GM21423 (cell line): ENCODE measurements at regions not wholly inside any gene's neighbourhood (a gene's known extent, or its start where the extent isn't known, plus 50 kb on each side); places are given as distances from the start of the nearest gene placed in this dataset.
"Not testable (repeated sequence)": the region's sequence is repeated elsewhere in the genome, so short reads cannot be mapped to it uniquely, and the experiment has no call there.

Experiments used
- ATAC-seq: cut with Tn5 transposase; IDR thresholded peaks from one replicate; pipeline ENCODE4 v1.9.1; 2021; ENCODE audit warnings: mild to moderate bottlenecking, moderate library complexity; ENCODE audit not compliant: unreplicated experiment

DNA sequence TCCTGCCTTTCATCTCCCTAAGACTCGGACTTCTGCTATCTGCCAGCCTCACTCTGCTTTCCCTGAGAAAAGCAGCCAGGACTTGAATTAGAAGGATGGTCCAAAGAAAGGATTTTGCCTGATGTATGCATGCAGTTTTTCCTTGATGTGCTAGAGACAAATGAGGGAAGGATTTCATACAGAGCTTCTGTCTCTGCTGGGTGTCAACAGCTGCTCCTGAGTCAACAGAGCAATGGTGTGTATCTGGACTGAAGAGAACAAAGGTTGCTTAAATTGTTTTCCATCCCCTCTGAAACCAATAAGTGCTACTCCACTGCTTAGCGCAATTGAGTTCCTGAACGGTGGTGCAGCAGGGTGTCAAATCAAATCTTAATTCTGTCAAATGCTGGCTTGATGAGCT is 680.6 kb upstream of the C16orf82 start:
- ATAC-seq = no peak

DNA sequence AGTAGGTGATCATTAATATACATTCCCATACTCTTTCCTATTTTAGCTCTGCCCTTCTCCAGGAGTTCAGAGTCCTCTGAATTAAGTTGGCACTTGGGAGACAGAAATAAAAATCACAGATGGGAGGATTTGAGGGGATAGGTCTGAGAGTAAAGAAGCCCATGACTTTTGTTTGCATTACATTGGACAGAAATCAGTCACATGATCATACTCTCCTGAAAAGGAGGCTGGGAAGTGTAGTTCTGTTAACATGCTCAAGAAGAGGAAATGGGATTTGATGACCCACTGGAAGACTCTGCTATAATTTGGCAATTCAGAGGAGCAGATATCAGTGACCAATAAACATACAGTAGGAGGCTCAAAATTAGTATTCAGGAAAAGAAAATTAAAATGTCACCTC is 674.9 kb upstream of the C16orf82 start:
- no peak for ATAC-seq

DNA sequence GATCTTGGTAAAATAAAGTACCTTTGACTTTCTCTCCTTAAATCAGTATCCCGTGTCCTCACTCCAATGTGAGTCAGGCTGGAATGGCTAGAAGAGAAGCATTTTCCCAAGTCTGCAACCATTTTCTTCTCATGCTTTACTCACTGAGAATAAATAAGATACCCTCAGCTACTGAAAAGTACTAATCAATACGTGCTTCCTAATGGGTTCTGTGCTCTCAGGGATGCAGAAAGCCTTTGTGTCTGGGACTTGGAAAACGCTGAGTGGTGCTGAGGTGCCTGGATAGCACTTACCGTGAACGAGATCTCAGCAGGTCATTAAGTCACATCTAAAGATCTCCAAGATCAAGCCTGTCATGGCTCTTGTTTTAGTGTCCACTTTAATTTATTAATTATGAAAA is 672.3 kb upstream of the C16orf82 start:
- ATAC-seq = no peak

DNA sequence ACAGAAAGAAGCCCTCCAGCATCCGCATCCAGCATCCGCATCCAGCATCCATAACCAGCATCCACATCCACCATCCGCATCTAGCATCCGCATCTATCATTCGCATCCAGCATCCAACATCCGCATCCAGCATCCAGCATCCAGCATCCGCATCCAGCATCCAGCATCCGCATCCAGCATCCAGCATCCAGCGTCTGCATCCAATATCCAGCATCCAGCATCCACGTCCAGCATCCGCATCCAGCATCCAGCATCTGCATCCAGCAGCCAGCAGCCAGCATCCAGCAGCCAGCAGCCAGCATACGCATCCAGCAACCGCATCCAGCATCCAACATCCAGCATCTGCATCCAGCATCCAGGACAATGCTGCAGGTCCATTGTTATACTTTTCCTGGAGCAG is 671.0 kb upstream of the C16orf82 start:
- no peak for ATAC-seq

DNA sequence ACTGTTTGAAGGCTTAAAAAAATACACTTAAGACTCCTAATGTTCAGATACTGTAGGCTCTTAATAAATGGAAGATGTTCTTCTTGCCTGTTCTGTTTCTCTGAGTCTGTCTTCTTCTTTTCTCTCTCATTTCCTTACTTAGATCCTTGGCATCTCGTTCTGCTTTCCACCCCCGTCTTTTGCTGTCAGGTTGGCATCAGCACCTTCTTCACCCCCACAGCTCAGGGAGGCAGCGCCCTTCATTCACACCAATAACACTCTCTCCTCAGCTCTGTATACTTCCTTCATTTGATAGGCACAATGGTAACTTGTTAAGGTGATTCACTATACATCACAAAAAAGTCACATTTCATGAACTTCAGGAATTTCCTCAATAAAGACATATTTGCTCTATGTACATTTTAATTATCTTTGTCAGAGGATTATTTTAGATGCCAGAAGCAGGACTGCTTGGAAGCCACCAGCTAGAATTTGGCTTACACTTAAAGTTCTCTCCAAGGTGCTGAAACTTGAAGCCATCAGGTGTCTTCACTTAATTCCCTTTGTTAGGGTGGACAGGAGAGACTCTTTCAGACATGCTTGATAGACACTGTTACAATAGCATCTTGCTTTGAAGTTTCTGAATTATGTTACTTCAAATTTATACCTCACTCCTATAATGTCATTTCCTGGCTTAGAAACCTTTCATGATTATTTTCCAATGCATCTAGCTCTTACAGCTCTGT is 670.1 kb upstream of the C16orf82 start:
- ATAC-seq = no peak

DNA sequence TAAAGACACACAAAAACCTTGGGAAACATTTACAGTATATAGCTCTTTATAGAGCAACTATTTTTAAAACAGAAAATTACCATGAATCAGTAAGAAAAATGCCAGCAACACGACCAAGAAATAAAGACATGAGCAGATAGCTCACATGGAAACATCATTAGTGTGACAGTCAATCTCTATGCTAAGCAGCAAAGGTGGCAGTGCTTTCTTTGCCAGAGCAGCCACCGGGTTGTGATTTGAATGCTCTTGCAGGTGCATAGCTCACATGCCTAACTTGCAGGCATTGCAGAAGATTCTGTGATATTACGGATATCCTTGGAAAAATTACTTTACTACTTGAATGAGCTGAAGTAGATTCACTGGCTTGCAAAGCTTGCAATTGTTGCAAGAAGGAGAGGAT is 652.9 kb upstream of the C16orf82 start:
- no peak for ATAC-seq

DNA sequence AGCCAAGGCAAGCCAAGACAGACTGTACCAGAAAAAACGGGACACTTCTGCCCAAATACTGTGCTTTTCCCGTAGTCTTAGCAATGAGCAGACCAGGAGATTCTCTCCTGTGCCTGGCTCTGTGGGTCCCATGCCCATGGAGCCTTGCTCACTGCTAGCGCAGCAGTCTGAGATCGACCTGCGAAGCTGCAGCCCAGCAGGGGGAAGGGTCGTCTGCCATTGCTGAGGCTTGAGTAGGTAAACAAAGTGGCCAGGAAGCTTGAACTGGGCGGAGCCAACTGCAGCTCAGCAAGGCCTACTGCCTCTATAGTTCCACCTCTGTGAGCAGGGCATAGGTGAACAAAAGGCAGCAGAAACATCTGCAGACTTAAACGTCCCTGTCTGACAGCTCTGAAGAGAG is 647.3 kb upstream of the C16orf82 start:
- not testable (repeated sequence) for ATAC-seq

DNA sequence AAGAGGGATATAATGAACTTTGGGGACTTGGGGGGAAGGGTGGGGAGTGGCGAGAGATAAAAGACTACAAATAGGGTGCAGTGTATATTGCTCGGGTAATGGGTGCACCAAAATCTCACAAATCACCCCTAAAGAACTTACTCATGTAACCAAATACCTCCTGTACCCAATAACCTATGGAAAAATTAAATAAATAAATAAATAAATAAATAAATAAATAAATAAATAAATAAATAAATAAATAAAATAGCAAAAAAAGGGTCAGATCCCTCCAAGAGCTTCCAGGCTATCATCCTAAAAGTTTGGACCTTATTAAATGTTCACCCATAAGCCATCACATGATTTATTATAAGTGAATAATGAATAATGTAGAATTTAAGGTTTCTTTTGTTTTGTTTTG is 636.1 kb upstream of the C16orf82 start:
- ATAC-seq = no peak

DNA sequence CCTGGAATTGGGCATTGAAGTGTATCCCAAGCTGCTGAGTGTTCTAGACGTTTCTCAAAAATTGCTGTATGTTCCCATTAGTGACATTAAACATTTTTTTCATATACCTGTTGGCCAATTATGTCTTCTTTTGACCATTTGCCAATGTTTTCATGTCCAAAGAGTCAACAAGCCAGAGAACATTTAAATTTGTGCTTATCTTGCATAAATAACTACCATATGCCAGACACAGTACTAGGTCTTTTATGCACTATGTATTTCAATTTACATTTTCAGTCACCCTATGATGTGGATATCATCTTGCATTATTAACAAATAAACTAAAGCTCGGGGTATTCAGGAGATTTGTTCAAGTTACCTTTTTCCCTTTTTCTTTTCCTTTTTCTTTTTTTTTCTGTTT is 632.9 kb upstream of the C16orf82 start:
- no peak for ATAC-seq

DNA sequence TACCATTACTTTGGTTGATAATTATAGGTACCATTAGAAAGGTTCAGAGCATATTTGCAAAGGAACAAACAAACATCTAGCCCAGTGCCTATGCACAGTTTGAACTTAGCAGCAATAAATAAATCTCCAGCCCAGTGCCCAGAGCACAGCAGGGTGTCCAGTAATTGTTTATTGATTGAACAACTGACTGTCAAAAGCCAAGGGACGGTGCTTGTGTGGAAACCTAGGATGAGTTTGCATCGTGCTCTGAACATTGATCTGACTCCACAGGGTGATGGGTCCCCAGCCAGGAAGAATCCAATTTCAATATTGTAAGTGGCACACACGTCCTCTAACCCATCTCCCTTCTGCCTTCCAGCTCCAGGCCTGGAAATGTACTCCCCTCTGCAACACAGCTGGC is 625.5 kb upstream of the C16orf82 start:
- no peak for ATAC-seq

DNA sequence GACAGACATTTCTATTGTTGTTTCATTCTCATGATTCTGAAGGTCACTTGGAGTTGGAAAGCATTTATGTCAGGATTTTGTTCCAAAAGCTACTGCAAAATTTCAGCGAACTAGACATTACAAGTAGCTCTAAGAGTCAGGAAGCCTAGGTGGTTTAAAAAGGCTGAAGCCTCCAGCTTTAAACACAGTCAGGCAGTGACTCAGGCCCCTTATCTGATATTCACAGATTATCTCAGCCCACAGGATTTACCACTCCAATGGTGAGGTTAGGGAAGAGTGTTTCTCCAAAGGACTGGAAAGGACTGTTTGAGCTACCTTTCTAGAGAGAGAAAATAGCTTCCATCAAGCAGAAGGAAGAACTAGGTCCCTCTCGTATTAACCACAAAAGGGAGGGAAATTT is 624.4 kb upstream of the C16orf82 start:
- ATAC-seq = no peak

DNA sequence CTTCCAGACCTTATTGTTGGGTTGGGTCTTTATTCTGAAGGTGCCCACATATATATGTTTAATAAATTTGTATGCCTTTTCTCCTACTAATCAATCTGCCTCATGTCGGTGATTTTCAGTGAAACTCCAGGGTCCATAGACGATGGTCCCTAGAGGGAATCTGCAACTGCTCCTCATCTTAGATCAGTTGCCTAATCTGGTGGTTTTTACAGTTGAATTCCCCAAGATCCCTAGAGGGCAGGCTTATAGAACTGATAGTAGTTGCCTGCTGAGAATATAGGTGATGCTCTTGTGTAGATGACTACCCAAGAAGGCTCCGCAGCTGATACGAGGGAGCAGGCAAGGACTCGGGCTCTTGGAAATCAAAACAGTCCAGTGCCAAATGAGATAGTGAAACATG is 619.2 kb upstream of the C16orf82 start:
- ATAC-seq = no peak

DNA sequence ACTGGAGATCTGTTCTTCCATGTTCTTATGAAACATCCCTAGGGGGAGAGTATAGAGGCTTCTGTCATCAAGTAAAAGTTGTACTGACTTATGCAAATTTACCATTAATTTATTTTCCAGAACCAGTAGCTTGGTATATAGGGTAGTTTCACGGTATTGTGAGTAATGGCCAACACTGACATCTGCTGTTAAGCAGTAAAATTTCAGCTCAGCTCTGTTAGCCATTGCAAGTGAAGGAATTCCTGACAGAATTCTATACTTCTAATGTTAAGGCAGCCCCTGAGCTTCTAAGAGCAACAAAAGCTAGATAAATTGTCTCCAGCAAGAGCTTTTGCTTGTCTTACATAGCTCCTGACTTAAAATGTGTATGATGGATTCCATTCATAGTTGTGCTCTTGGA is 613.5 kb upstream of the C16orf82 start:
- ATAC-seq = no peak

DNA sequence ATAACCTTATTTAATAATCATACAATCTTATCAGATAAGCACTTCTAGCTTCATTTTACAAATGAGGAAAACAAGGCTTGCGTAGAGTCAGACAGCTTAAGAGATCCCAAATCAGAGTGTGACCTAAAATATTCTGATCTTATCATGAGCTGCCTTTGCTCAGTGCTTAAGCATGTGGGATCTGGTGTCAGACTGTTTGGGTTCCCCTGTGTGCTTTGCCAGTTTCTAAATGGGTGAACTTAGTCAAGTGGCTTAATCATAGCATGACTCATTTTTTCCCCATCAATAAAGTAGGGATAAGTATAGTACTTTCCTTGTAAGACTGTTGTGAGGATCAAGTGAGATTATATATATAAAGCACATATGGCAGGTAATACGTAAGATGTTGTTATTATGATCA is 612.6 kb upstream of the C16orf82 start:
- ATAC-seq = no peak

DNA sequence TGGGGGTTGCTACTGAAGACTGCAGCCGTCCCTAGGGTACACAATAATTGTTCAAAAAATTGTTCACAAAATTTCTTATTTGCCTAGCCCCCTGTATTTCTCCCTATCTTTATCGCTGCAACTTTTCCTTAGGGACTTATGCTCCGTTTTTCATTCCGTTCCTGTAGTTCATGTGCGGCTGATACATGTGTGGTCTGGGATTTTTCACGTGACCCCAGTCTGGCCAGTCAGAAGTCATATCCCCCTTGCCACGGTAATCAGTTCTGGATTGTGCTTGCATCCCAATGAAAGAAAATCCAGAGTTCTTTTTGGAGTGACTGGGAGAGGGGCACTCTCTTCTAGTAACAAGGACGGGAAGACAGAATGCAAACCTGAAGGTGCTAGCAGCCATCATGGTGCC is 610.7 kb upstream of the C16orf82 start:
- no peak for ATAC-seq

DNA sequence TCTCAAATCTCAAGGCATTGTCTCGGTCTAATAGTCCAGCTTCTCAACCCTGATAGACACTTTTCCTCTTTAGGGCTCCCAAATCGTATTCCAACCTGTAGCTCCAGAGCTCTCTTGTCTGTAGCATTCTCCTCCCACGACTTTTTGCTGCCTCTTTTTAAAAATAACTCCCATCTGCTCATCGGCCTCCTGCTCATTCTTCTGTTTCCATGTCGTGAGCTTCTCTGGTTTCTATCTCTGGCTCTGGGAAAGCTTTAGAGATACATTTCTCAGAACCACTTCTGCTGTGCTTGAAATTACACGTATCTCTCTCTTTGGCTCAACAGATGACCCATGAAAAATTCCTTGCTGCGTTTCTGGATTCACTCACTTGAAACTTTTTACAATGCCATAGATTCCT is 609.6 kb upstream of the C16orf82 start:
- no peak for ATAC-seq

DNA sequence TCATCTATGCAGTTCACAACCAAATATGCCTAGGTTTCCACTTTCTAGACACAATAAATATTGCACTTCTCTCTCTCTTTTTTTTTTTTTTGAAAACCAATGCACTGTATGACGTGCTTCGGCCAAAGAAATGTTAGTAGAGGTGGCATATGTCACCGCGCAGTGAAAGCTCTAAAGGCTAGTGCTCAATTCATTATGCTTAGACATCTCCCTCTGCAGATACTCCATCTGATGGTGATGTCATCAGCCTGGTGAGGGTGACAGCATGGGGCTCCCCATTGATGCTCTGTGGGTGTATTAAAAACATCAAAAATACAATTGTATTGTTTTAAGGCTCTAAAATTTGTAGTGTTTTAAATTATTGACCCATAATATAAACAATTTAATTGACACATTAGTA is 608.8 kb upstream of the C16orf82 start:
- ATAC-seq = no peak

DNA sequence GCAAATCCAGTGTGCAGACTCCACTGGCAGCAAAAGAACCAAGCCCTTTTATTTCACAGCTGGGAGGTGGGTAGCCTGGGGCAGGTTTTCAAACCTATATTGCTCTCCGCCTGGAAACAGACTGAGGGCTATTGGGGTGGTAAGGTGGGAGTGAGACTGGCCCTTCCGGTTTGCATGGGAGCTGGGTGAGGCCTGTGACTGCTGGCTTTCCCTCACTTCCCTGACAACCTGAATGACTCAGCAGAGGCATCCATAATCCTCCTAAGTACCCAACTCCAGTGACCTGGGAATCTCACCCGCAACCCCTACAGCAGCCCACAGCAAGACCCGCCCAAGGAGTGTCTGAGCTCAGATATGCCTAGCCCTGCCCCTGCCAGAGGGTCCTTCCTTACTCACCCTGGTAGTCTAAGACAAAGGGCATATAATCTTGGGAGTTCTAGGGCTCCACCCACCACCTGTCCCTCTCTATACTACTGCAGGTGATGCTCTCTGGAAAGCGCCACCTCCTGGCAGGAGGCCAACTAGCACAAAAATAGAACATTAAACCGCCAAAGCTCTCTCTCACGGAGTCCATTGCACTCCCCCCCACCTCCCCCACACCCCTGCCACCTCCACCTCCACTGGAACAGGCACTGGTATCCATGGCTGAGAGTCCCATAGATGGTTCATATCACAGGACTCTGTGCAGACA is 602.0 kb upstream of the C16orf82 start:
- no peak for ATAC-seq

DNA sequence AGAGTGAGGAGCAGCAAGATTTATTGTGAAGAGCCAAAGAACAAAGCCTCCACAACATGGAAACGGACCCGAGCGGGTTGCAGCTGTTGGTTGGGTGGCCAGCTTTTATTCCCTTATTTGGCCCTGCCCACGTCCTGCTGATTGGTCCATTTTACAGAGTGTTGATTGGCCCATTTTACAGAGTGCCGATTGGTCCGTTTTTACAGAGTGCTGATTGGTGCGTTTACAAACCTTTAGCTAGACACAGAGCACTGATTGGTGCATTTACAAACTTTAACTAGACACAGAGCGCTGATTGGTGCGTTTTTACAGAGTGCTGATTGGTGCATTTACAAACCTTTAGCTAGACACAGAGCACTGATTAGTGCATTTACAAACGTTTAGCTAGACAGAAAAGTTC is 592.3 kb upstream of the C16orf82 start:
- not testable (repeated sequence) for ATAC-seq

DNA sequence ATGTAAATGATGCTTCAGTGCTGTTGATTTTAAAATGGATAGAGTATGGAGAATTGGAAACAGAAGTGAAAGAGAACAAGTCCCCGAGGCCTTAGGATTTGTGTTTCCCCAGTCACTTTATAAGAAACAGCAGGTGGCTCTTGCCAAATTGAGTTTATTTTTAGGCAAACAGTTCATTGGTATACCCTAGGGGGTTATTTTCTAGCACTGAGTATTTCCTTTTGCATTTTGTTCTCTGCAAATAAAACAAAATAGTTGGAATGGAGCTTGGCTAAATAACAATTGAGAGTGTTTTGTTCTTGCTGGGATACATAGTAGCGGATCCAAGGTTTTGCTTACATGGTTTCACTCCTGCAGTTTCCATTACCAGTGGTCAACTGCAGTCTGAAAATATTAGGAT is 591.1 kb upstream of the C16orf82 start:
- ATAC-seq = no peak

DNA sequence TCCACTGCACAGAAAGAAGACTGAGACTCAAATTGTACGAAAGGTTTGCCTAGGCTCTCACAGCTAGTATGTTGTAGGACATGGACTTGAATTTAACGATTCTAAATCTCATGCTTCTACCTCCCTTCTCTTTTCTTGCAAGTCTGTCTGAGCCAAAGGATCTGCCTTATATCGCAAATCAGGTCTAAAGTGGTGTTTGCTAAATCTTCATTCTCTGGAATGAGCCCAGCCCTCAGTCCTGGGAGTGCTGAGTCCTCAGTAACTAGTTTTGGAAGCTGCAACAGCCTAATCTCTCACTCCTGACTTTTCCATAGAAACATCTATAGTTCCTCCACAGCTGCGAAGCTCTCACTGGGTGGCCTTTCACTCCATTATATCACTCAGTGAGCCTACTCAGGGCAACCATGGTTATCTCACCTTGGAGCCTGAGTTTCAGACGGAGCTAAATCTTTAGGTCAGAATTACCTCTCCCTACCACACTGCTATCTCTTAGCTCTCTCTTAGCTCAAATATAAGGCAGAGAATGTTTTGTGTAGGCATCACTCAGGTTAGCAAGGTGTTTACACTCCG is 575.5 kb upstream of the C16orf82 start:
- no peak for ATAC-seq

DNA sequence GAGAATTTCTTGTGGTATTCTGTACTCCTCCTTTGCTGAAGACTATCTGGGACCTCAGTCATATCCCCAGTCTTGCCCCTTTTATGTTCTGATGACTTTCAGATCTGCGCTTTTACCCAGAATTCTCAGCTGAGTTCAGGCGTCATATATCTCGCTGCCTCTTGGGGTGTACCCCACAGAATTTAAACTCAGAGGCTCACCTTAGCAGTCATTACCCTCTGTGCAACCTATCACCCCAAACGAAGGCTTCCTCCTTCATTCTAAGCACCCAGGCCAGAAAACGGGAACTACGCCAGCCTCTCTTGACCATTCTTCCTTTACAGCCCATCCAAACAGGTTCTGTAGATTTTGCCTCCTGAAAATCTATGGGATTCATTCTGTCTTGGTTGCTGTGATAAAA is 574.8 kb upstream of the C16orf82 start:
- no peak for ATAC-seq

DNA sequence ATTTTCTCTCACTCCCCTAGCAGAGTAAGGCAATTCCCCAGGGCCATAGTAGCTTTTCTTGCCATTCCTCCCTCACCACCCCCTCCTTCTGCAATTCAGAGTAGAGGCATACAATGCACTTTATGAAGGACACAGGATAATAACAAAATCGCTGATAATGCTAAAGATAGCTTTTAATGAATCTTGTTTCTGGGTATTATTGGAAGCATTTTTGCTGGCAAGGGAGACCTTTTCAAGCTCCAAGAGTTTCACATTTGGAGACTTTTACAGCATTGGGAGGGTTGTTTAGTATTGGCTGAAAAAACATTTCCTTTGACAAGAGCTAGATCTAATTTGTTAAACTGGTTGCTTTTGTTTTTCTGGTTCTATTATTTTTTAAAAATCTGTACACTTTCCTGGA is 573.0 kb upstream of the C16orf82 start:
- ATAC-seq = no peak
